Erythroblast (primary cell): ENCODE measurements at regions not wholly inside any gene's neighbourhood (a gene's known extent, or its start where the extent isn't known, plus 50 kb on each side); places are given as distances from the start of the nearest gene placed in this dataset.
"Not testable (repeated sequence)": the region's sequence is repeated elsewhere in the genome, so short reads cannot be mapped to it uniquely, and the experiment has no call there.

Experiments
- DNase-seq, 2 experiments: peaks; one replicate each; lab custom pipeline; 2025; lab: John Stamatoyannopoulos, UW
- GATA1 ChIP-seq: IDR thresholded peaks from 2 replicates; pipeline ENCODE4 v1.6.1; 2011; ENCODE audit warnings: low read depth, mild to moderate bottlenecking, control low read depth, low read length, moderate library complexity
- POLR2A ChIP-seq: IDR thresholded peaks from 2 replicates; pipeline ENCODE4 v1.6.1; 2011; ENCODE audit warnings: mild to moderate bottlenecking, low read length

GRCh38 chr2:19169134-19169768, 189.2 kb downstream of the OSR1 start:
- DNase-seq, result no peak
- TF ChIP-seq GATA1 (no peak), POLR2A (no peak)

GRCh38 chr2:19164099-19164498, 194.3 kb downstream of the OSR1 start:
- DNase-seq, result not testable (repeated sequence)

- TF ChIP-seq POLR2A, result no peak
- TF ChIP-seq GATA1, result no peak
- DNase-seq, result no peak
Measured at GRCh38 chr2:19158896-19159295, 199.5 kb downstream of the OSR1 start.

- TF ChIP-seq POLR2A (no peak), GATA1 (no peak)
- no peak for DNase-seq
Measured at GRCh38 chr2:19158211-19158610, 200.2 kb downstream of the OSR1 start.

- TF ChIP-seq POLR2A (no peak), GATA1 (no peak)
- DNase-seq, result no peak
Measured at GRCh38 chr2:19156646-19157045, 201.8 kb downstream of the OSR1 start.

- no peak for DNase-seq
- TF ChIP-seq POLR2A, result no peak
- no peak for TF ChIP-seq GATA1
Measured at GRCh38 chr2:19150726-19151125, 207.7 kb downstream of the OSR1 start.

GRCh38 chr2:19146867-19147266, 211.6 kb downstream of the OSR1 start:
- TF ChIP-seq GATA1 (no peak), POLR2A (no peak)

GRCh38 chr2:19141234-19142004, 217.0 kb downstream of the OSR1 start:
- DNase-seq, result peak in 1 of 2 experiments; percentile 51
- no peak for TF ChIP-seq POLR2A
- TF ChIP-seq GATA1, result no peak

More at GRCh38 chr2:19146867-19147266, 211.6 kb downstream of the OSR1 start:
- DNase-seq, result no peak

- TF ChIP-seq POLR2A, result no peak
- TF ChIP-seq GATA1, result no peak
- DNase-seq, result no peak
Measured at GRCh38 chr2:19140463-19141208, 217.8 kb downstream of the OSR1 start.

GRCh38 chr2:19139386-19139785, 219.0 kb downstream of the OSR1 start:
- TF ChIP-seq GATA1 (no peak), POLR2A (no peak)
- no peak for DNase-seq

- DNase-seq, result no peak
- TF ChIP-seq GATA1, result no peak
- TF ChIP-seq POLR2A, result no peak
Measured at GRCh38 chr2:19138264-19138825, 220.1 kb downstream of the OSR1 start.

GRCh38 chr2:19137433-19137832, 221.0 kb downstream of the OSR1 start:
- TF ChIP-seq GATA1 (no peak), POLR2A (no peak)
- DNase-seq, result no peak

GRCh38 chr2:19132967-19133366, 225.5 kb downstream of the OSR1 start:
- no peak for DNase-seq
- TF ChIP-seq GATA1, result no peak

GRCh38 chr2:19131871-19132270, 226.6 kb downstream of the OSR1 start:
- DNase-seq, result no peak
- no peak for TF ChIP-seq GATA1
- no peak for TF ChIP-seq POLR2A
